ENCODE measurements at regions not wholly inside any gene's neighbourhood (a gene's known extent, or its start where the extent isn't known, plus 50 kb on each side); places are given as distances from the start of the nearest gene placed in this dataset.
A peak's percentile ranks its signal among the peaks of the same experiment; 100 is the strongest.

DNA sequence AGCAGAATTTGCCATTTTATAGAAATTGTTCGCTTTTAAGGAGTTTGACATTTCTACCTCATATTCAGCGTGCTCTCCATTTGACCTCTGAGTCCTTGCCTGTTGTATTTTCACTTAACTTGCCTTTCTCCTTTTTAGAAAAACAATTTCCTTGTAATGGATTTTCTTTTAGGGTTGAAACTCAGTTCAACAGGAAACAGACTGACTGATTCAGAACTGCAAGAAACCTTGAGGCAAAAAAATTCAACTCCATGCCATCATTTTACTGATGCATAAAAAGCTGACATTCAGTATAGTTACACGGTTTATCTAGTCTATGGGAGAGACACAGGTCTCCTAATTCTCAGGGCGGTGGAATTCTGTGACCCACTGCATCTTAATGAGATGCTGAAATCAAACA lies 59.8 kb downstream of the MRPS30 start:
- DNase-seq (ENCODE audit: low read depth, low spot score) = no peak

DNA sequence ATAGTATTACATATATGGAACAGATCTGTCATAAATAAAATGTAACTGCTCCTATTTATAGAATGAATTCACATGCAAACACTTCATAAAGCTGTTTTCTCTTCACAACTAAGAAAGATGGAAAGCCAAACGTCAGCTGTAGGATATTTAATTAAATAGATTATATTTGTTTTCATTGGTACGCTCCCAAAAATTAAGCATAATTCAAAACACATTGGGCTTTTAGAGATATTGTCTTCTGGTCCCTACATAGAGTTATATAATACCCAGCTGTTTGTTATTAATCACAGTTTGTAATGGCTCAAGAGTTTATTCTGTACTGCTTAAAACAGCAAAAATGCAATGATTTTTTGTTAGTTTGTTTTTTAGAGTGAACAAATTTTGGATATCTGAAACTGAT lies 61.2 kb downstream of the MRPS30 start:
- DNase-seq (ENCODE audit: low read depth, low spot score) = no peak

DNA sequence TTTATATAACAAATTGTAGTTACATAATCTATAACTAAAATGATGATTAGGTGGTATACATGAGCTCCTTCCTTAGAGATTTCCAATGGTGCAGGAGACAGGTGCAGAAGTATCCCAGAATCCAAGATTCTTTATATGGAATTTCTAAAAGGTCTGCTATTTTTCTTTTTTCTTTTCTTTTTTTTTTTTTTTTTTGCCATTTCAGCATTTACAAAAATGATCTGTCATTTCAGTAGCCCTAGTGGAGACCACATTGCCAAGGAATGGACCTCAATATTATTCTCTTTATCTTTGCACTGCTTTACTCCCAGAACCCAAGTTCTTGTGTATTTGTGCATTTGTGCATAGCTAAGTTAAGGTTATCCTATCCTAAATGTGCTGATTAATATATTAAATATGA lies 61.7 kb downstream of the MRPS30 start:
- DNase-seq (ENCODE audit: low read depth, low spot score) = no peak

DNA sequence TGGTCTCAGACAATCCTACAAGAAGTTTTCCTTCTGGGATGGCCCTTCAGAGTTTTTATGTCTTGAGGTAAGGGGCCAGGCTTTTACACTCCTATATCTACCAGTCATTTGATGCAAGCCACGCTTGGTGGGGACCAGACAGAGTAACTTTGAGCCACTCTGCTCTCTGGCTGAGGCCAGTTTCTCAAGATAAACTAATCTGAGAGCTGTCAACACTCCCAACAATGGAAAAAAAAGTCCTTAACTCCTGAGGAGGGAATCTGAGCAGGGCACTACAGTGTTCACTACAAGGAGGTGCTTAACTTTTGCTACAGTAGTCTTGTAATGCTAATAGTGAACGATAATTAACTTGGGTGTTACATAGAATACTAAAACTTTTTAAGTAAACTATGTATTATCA lies 62.7 kb downstream of the MRPS30 start:
- DNase-seq (ENCODE audit: low read depth, low spot score) = no peak

DNA sequence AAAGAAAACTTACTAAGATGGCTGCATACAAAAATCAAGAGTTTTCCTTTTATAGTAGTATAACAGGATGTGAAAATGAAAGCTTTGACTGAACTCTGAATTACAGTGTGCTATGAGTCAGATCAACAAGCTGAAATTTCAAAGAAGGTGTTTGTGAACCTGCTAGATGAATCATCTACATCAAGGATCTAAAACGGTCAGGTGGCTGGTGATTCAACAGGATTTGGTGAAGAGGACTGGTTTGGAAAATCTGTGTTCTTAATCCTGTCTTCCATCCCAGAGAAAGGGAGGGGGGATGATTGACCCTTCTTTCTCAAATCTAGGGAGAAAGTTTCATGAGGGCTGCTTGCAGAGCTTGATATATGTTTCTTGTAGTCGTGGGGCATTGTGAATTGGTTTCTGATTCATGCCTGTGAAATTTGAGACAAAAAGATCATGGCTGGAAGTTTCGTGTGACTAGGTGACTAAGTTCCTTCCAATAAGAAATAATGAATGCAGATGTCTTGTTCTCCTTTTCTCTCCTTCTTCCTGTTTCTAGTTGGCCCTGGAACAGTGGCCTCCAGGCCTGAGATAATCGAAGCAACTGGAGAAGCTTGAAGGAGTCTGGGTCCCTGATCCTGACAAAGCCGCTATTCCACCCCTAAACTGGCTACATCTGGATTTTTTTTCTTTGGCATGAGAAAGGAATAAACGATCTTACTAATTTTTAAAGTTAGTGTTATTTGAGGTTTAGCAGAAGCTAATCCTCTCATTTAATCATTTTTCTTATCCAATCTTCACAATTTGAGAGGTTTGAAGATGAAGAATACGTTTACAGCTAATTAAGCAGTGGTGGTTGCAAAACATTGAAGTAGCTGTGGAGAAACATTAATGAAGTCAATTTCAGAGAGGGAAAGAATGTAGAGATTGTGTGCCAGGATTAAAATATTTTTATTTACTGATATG lies 67.2 kb downstream of the MRPS30 start:
- peak; percentile 15 for DNase-seq (ENCODE audit: low read depth, low spot score)

DNA sequence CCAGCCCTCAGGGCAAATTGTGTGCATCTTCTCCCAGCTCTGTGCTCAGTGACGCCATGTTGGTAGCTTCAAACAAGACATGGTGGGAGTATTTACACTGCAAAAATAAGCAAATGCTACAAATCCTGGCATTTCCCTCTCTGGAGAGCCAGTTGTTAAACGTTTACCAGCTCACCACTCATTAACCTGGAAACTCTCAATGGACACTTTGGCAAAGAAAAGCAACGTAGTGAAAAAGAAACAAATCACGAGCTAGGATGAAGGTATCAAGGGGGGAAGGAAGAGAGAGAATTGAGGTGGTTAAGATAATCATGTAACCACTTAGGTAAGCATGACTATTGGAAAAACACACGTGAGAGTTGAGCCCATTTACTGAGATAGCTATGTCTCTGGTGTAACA lies 72.5 kb downstream of the MRPS30 start:
- no peak for DNase-seq (ENCODE audit: low read depth, low spot score)

DNA sequence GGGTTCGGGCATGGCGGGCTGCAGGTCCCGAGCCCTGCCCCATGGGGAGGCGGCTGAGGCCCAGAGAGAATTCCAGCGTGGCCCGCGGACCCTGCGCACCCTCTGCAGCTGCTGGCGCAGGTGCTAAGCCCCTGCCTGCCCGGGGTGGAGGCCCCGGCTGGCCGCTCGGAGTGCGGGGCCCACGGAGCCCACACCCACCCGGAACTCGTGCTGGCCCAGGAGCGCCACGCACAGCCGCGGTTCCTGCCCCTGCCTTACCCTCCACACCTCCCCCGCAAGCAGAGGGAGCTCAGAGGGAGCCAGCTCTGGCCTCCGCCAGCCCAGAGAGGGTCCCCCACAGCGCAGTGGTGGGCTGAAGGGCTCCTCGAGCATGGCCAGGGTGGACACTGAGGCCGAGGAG lies 75.3 kb downstream of the MRPS30 start:
- no peak for DNase-seq (ENCODE audit: low read depth, low spot score)

DNA sequence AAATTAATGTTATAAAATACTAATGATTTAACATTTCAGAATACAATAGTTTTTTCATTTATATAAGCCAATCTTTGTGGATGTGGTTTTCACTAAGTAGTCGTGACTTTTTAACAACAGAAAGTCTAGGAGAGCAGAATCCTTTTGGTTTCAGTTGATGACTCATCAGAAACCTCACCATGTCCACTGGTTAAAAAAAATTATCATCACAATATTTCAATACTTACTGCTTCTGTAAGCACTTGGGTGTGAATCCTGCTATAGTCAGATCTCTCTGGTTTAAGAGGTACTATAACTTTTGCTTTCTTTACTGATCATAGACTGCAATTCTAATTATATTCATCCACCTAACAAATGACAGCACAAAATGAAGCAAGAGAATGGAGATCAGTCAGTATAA lies 77.2 kb downstream of the MRPS30 start:
- no peak for DNase-seq (ENCODE audit: low read depth, low spot score)

DNA sequence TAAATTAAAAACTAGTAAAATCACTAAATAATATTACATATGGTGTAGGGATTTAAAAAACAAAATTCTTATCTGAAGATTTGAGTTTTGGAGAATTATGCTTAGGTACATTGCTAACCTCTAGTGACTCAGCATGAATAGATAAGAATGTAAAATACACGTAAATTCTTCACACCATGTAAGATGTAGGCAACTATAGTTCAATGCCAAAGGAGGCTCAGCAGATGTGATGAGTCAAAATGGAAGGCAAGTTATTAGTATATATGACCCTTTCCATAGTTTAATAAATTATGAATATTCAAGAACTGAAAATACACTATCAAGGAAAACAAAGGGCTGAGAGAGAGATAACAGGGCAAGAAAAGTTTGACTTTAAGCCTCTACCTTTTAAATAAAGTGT lies 79.0 kb downstream of the MRPS30 start:
- no peak for DNase-seq (ENCODE audit: low read depth, low spot score)

DNA sequence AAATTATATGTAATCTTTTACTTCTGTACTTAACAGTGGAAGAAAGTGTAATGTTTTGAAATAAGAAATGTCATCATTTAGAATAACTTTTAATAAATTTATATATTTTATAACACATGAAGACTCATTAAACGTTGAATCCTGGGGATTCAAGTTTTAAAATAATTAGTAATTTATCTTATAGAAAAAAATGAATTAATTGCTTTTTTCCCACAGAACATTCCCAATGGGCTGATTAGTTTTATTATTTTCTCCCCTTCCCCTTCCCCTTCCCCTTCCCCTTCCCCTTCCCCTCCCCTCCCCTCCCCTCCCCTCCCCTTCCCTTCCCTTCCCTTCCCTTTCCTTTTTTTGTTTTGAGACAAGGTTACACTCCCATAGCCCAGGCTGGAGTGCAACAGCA lies 79.7 kb downstream of the MRPS30 start:
- DNase-seq (ENCODE audit: low read depth, low spot score) = no peak

DNA sequence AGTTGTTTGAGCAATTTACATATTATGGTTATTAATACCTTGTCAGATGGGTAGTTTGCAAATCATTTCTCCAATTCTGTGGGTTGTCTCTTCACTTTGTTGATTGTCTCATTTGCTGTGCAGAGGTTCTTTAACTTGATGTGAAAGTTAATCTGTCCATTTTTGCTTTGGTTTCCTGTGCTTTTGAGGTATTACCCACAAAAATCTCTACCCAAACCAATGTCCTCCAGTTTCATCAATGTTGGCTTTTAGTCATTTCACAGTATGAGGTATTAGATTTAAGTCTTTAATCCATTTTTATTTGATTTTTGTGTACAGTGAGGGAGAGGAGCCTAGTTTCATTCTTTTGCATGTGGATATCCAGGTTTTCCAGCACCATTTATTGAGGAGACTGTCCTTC lies 82.4 kb downstream of the MRPS30 start:
- no peak for DNase-seq (ENCODE audit: low read depth, low spot score)

DNA sequence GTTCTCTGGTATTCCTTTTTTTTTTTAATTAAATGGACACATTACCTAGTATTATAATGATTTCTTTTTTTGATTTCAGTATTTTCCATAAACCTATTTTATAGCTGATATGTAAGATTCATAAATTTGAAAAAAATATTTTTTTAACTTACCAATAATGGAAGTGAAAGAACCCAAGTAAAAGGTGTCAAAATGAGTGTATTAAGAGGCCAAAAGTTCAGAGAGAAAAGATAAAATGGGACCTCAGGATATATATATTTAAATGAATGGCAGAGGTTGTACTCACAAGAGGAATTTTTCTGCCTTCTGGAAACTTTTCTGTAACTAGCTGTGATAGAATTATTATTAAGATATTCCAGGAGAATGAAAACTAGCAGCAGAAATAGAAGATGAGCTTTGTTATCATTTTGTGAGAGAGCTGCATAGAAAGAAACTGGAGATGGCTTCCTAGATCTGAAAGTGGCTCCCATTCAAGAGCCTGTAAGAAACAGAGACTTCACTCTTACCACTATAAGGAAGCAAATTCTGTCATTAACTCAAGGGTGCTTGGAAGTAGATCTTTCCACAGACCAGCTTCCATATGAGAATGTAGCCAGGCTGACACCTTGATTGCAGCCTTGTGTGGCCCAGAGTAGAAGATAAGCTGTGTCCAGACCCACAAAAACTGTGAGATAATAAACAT lies 91.7 kb downstream of the MRPS30 start:
- no peak for DNase-seq (ENCODE audit: low read depth, low spot score)

DNA sequence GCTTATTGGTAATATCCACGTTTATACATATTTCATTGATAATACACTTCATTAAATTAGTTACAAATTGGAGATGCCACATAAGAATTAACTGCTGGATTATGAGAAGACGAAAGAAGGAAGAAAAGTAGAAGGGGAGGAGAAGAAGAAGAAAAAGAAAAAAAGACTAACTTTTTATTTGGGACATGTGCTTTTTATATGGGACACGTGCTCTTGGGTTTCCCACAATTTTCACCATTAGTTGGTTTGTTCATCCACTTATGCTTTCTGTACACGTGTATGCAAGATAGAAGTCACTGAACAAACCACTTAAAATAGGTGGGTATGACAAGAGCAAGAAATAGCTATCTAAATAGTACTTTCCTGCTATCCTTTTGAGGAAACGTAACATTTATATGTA lies 98.6 kb downstream of the MRPS30 start:
- no peak for DNase-seq (ENCODE audit: low read depth, low spot score)

DNA sequence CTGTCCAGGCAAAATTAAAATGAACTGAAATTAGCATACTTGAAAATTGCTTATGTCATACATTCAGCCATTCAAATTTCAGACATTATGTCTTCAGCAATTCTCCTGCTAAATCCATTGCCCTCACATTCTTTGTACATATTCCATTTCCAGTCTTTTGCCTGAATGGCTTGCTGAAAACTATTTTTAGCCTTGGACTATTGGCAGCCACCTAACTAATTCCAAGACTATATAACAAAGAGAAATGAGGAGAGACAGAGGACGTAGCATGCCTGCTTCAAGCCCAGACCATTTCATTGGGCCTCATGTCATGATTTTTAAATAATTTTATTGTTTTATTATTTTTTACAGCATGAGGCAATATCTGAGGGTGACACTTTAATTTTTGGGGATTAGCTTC lies 100.3 kb downstream of the MRPS30 start:
- no peak for DNase-seq (ENCODE audit: low read depth, low spot score)

DNA sequence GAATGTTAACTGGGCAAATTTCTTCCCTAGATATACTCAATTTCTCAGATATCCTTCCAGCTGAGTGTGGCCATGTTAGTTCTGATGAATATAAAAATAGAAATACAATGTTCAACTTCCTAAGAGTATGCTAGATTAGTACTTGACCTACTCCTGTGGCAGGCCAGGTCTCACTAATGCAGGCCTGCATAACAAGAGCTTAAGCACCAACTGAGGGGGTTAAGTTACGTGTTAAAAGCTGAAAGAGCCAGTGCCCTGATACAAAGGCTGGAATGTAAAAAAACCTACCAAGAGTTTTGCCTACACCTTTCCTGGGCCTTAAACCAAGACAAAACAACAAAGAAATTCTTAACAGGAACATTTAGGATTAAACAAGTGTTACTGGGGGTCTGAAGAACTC lies 102.8 kb downstream of the MRPS30 start:
- DNase-seq (ENCODE audit: low read depth, low spot score) = no peak

DNA sequence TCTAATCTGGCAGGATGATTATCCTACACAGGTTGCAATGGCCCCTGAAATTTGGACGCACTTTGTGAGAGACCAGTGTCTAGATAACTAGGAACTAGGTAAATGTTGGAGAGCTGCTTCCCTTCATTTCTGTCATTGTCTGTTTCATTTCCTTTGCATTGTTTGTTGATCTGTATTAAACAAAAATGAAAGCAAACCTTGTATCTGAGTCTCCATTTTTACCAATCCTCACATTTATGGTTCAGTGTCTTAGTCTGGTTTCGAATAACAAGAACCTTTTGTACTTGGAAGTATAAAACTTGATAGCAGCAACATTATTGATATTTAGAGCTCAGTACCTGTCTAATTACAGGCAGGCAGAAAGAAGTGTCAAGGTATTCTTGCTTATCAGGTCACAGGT lies 105.5 kb downstream of the MRPS30 start:
- no peak for DNase-seq (ENCODE audit: low read depth, low spot score)

DNA sequence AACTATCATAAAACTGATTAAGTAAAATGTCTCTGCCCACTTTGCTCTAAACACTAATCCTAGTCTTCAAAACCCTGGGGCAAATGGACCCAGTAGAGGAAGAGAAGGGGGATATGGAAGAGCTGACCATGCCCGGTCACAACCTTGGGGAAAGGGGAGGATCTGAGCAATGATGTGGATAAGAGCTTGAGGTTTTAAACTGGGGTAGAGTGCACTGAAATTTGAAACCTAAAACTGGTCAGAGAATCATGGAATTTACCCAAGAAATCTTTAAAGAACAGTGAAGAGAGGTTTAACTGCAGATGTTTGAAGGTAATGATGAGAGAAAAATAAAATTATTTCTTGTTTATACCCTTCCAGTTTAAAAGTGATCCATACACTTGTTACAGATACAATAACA lies 110.8 kb downstream of the MRPS30 start:
- DNase-seq (ENCODE audit: low read depth, low spot score) = no peak

DNA sequence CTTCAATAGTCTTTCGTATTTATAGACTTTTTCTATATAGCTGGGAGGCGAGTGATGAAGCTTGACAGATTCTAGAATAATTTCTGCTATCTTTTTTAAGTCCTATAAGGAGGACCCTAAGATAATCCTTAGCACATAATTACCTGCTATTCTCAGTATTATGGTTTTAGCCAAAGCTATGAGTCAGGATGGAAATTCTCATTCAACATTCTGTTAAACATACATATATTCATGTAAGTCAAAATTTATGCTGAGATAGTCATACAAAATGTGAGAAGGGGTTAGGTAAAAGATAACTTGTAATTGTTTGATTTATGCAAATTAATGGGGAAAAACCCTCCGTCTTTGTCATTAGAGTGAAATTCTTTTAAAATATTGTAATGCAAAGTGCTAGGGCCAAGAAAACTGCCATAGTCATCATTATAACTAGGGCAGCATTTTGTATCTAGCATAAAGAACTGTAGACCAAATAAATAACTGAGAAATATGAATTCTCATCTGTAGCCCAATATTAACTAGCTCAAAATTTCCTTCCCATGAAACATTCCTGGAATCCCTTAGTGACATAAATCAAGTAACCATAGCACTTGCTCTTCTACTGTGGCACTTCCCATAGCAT lies 118.5 kb downstream of the MRPS30 start:
- no peak for DNase-seq (ENCODE audit: low read depth, low spot score)

DNA sequence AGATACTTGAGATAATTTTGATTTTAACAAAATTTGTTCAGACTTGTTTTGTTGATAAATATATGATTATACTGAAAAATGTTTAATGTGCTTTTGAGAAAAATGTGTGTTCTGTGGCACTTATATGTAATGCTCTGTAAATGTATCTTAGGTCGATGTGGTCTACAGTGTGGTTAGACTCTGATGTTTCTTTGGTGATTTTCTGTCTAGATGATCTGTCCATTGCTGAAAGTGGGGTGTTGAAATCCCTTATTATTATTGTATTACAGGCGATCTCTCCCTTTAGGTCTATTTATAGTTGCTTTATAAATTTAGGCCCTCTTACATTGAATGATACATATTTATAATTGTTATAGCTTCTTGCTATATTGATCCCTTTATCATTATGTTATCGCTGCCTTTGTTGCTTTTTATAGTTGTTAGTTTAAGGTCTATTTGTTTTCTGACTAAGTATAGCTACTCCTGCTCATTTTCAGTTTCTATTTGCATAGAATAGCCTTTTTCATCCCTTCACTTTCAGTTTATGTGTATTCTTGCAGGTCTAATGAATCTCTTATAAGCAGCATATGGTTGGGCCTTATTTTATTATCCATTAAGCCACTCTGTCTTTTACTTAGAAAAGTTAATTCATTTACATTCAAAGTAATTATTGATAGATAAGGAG lies 124.3 kb downstream of the MRPS30 start:
- DNase-seq (ENCODE audit: low read depth, low spot score) = no peak

DNA sequence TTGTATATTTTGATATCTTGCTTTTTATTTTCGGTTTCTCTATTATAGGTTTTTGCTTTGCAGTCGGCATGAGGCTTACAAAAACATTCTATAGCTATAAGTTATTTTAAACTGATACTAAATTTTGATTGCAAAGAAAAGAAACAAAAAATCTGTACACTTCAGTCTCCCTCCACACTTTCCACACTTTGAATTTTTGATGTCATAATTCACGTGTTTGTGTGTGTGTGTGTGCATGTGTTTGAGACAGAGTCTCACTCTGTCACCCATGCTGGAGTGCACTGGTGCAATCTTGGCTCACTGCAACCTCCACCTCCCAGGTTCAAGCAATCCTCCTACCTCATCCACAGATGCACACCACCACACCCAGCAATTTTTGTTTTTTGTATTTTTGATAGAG lies 124.9 kb downstream of the MRPS30 start:
- DNase-seq (ENCODE audit: low read depth, low spot score) = no peak

DNA sequence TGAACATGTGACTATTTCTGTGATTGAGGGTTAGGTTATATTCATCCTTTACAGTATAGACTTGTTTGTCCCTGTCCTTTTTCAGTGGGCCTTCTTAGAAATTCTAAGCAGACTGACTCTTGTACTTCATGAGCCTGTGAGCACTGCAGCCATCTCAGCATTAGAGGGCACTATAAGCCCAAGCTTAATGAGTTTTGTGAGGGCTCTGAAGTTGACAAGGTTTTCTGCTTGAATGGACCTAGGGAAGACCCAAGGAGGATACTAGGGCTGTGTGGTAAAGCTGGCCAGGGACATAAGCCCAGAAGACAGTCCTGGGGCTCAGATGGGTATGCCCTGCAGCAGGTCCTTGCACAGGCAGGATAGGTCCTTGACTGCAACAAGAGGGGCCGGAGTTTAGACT lies 126.5 kb downstream of the MRPS30 start:
- no peak for DNase-seq (ENCODE audit: low read depth, low spot score)

DNA sequence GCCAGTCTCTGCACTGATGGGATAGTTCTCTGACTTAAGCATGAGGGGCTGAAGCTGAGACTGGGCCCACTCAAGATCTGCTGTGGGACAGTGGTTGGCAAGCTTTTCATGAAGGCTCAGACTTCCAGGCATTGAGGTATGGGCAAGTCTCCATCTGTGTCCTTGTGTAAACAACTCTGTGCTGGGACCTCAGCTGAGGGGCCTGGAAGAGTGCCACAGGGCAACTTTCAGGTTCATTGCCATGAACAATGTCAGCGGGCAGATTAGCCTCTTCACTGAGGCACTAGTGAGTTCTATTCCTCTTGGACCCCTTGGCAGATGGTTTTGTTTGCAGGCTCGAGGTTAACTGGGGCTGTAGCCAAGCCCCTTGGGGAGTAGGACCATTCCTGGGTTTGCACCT lies 127.1 kb downstream of the MRPS30 start:
- DNase-seq (ENCODE audit: low read depth, low spot score) = no peak
